ELR (cell line): ENCODE measurements at regions not wholly inside any gene's neighbourhood (a gene's known extent, or its start where the extent isn't known, plus 50 kb on each side); places are given as distances from the start of the nearest gene placed in this dataset.
A peak's percentile ranks its signal among the peaks of the same experiment; 100 is the strongest.

Experiments used
- DNase-seq: peaks from one replicate; pipeline ENCODE4 v3.0.0-alpha.2; 2015; ENCODE audit warnings: low read depth

DNA sequence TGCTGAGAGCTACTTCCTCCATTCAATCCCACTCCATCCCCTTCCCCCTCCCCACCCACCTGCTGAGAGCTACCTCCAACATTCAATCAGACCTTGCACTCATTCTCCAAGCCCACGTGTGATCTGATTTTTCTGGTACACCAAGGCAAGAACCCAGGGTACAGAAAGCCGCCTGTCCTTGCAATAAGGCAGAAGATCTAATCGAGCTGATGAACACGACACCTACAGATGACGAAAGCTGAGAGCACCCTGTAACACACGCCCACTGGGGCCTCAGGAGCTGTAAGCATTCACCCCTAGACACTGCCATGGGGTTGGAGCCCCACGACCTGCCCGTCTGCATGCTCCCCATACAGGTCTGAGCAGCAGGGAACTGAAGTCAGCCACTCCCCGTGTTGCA, 58.3 kb downstream of the TRIML1 start:
- DNase-seq: no peak

DNA sequence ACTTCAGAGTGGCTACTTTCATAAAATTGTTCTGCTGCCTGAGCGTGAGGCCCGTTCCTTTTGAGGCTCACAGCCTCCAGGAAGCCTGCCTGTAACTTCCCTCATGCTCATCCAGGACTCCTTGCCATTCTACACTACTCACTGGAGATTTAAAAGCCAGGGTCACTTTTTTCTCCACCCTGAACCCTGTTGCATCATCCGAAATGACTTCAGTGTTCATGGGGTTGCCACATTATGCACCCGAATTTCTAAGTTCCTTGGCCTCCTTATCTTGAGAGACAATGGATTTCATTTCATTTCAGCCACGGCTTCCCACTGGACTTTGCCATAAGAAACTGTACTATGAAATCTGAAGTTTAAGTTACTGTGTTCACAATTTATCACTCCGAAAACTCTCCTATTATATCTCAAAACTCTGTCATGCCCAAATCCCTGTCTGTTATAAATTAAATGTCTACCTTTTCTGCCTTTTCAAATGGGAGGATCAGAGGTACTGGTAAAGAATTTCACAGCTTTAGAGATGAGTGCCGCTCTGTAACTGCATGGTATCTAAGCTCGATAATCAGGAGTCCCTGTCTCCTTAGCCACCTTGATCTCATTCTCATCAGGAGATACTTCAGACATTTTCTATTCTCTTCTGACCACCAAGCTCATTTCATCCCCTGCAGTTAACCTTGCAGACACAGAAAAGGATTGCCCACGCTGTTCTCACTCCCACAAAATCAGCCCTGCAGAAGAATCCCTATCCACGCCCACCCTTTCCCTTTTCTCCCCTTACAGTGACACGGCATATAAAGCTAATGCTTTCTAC, 59.9 kb downstream of the TRIML1 start:
- DNase-seq: no peak

DNA sequence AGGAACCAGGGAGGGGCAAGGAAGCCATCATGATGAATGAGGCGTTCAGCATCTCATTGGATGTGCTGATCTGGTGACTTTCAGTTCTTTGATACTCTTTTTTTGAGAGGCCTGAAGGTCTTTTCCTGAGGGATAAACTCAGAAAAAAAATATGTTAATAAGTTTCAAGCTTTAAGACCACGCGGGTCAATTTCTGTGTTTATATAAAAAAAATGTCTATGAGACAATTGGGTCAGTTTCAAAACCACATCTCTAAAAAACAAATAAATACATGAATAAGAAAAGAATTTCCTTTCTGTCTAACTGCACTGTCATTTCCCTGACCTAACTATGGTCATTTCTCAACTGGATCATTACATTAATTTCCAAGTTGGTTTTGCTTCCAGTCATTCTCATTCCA, 62.6 kb downstream of the TRIML1 start:
- DNase-seq: peak; percentile 37

DNA sequence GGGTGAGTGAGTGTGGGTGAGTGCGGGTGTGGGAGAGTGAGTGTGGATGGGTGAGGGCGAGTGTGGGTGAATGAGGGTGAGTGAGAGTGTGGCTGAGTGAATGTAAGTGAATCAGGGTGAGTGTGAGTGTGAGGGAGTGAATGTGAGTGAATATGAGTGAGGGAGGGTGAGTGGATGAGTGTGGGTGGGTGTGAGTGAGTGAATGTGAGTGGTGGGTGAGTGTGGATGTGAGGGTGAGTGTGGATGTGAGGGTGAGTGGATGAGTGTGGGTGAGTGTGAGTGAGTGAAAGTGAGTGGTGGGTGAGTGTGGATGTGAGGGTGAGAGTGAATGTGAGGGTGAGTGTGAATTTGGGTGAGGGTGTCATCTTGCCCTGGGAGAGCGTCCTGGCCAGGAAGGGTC, 67.5 kb downstream of the TRIML1 start:
- DNase-seq: no peak

DNA sequence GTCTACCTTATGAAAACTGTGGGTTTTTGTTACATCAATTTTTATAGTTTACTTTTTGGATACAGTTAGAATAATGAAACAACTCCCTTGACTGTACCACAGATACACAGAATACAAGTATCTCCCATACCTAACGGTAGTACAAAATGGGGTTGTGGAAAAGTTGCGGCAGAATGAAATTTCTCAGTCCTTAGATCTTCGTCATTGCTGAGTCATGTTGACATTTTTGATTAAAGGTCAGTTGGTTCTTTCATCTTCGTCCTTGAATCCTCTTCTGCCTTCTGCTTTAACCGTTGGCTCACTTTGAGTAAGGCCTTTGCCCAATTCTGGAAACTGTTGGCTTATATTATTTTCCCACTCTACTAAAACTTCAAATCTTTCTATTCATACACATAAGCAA, 75.6 kb downstream of the TRIML1 start:
- no peak for DNase-seq

DNA sequence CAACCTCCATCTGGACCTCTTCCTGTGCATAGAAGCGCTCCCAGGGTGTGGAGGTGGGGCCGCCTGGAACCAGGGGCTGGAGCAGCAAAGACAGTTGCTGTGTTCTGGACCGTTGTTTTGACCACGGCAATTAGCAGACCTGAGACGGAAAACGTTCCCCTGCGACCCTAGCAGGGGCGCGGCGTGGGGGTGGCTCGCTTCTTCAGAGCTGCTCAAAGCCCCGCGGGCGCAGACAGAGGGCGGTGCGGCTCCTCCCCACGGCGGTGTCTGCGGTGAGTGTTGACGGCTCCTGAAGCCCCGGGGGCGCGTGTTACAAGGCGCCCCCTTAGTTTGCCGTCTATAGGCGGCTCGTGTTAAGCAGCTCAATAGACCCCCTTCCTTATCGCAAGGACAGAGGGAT, 79.2 kb downstream of the TRIML1 start:
- DNase-seq: no peak

DNA sequence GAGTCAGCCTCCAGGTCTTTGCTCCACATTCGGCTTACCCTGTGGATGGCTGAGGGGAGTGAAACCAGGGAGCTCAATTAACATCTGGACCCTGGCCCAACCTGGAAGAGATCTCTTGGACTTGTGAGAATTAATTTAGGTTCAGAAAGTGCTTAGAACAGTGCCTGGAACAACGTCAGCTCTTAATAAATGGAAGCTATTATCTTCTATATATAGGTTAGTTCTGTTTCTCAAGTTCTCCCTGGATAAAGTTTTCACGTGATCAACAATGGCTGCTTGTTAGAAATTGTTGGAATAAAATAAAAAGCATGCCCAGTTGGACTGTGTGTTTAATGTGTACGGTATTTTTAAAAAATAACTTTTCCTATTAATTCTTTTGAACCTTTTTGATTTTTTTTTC, 80.8 kb downstream of the TRIML1 start:
- no peak for DNase-seq

DNA sequence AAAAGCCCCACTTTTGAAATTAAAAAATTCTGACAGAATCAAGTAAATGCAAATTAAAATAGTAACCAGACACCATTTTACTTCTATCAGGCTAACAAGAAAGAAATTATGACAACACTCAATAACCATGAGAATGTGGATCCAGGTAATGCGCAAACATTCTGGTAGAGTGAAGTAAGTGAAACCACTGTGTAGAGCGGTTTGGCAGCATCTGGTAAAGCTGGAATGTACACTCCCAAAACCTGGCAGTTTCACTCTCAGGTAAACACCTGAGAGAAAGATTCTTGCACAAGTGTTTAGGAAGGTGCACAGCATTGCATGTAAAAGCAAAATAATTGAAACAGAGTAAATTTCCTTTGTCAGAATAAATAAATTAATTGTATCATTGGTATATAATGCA, 81.8 kb downstream of the TRIML1 start:
- no peak for DNase-seq

DNA sequence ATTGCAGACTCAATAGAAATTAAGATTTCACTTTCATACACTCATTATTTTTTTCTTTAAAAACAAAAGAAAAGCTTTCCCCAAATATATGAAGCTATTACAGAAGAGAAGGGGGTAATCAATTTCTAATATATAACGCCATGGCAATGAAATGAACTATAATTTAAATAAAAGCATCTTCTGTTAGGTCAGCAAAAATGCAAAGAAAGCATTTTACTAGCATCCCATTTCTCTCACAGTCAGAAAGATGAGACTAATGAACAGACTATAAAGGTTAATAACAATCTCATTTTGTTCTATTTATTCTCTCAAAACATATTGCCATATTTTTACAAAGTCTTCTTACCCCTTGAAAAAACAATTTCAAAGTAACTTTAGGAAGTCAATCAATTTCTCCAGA, 89.0 kb downstream of the TRIML1 start:
- DNase-seq: no peak

DNA sequence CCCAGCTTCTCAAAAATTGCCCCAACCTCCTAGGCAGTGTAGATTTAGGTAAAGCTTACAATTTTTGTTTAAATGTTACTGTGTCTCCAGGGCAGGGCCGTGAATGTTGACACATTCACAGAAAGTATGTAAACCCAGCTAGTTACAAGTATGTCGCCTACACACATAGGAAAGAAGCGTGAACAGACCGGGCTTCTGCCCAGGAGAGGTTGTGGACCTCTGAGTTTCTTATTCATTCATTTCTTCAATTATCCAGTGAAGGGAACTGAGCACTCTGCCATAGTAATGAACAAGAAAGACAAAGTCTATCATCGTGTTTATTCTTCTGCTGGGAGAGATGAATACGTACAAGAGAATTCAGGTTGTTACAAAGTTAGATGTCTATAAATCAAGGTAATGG, 93.2 kb downstream of the TRIML1 start:
- no peak for DNase-seq

DNA sequence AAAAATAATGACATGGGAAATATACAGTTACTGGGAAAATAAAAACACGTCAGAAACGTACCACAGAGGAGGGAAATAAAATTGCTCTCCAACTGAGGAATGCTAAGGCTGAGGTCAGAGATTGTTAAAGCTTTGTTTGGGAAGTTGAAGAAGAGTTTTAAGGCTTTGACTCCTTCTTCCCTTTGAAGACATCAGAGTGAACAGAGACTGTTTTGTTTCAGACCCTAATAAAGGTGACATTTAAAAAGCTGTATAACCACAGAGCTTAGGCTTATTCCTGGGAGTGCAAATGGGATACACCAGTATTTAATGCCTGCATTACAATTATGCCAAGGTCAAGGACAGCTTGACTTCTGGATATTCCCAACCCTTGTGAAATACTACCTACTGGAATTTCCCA, 102.8 kb downstream of the TRIML1 start:
- no peak for DNase-seq

DNA sequence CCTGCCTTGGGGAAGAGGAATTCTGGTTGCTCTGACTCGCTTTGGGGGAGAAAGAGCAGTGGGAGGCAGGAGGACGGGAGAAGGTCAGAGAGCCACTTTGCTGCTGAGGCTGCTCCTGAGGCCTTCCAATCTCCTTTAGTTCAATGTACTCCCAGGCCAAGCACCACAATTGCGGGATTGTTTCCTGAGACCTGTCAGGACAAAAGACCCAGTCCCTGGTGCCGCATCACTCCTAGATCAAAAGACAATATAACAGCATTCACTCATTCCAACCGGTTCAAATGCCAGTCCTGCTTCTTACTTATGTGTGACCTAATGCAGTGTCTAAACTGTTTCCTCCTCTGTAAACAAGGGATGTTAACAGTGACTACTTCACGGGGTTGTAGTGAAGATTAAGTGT, 106.4 kb downstream of the TRIML1 start:
- DNase-seq: no peak

DNA sequence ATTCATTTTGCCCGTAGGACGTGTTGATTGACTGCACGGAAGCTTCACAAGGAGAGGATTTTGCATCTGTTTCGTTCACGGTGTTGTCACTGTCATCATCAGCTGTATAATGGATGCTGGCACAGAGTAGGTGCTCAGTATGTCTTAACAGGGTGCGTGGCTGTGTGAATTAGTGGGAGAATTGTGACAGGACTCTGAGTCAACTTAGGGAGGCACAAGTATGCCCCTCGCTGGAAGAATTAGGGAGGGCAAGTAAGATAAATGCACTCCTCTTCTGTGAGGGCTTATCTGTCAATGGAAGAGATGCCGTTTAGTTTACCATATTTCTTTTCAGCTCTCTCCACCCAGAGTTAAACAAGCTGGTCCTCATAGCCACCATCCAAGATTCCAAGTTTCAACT, 107.2 kb downstream of the TRIML1 start:
- DNase-seq: peak; percentile 23

DNA sequence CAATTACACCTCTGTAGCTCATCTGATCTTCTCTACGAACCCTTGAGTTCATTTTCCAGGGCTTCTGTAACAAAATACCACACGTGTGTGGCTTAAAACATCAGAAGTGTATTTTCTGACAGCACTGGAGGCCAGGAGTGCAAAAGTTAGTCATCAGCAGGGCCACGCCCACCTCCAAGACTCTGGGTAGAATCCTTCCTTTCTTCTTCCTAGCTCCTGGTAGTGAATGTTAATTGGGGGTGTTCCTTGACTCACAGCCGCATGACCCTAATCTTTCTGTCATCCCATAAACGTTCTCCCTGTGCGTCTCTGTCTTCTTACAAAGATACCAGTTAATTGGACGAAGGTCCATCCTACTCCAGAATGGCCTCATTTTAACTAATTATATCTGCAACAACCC, 115.0 kb downstream of the TRIML1 start:
- DNase-seq: peak; percentile 4

DNA sequence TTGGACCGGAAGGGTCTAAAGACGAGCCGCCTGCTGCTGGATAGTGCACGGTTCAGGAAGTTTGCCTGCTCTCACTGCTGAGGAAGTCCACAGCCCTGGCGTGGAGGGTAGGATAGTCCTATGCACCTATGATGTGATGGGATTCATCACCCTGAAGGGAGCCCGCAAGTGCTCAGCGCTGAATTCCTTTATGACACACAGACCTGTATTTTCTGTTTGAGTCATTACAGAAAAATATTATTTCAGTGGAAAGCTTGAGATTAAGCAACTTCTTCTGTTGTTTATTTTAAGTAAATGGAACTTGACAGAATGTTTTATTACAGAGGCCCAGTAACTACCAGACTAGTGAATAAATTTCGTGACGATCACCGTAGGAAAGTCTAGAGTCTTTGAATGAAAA, 123.2 kb downstream of the TRIML1 start:
- DNase-seq: peak; percentile 24

DNA sequence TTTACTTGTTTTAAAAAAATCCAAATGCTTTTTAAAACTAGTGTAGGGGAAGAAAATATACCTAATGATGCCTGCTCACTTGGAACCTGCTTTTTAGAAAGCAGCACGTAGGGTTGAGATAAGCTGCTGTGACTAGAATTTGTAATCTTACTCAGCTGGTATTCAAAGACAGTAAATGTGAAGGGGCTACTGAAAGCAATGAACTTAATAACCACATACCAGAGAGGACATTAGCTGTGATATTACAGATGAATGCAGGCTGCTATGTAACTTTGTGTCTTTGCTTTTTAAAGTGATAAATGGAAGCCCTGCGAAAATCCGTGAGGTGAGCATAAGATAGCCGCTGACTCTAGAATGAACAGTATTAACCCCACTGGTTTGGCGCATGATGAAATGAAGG, 124.1 kb downstream of the TRIML1 start:
- no peak for DNase-seq

DNA sequence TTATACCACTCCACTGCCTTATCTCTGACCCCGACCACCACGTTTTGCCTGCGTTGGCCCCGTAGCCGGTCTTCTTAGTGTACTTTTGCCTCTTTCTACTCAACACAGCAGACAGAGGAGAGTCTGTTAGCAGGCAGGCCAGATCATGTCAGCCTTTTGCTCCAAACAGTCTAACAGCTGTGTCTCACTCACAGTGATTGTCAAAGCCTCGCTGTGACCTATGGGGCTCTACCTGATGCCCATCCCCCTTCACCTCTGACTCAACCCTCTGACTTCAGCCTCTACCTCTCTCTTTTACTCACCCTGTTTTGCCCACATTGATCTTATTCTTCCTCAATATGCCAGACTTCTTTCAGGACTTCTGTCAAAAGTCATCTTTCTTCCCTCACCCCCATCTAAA, 127.1 kb downstream of the TRIML1 start:
- DNase-seq: no peak

DNA sequence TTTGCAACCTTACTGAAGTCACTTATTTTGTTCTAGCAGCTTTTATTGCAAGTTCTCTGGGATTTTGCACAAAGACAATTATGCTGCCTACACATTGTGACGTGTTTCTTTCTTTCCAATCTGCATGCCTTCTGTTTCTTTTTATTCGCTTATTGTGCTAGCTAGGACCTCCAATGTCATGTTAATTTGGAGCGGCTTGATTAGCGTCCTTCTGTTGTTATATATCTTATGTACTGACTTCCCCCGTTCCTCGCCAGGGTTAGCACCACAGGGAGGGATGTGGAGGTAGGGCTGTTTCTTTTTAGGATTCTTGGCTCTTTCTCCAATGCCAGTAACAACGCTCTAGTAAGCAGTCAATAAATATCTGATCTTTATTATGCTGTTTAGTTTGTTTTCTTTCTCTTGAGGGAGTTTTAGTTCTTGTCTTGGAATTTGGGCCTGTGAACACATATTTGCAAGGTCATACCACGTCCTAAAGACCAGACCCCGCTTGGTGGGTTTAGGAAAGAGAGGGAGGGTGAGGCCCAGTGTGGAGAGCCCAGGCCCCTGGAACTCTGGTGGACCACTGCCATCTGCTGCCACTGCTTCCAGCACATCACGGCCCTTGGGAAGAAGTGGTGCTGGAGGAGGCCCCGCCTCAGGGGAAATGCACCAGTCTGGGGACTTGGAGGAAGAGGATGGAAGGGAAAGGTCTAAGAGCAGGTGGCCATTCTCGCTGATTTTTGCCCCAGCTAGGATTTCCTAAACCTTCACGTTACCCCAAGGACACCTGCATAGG, 129.1 kb downstream of the TRIML1 start:
- no peak for DNase-seq

DNA sequence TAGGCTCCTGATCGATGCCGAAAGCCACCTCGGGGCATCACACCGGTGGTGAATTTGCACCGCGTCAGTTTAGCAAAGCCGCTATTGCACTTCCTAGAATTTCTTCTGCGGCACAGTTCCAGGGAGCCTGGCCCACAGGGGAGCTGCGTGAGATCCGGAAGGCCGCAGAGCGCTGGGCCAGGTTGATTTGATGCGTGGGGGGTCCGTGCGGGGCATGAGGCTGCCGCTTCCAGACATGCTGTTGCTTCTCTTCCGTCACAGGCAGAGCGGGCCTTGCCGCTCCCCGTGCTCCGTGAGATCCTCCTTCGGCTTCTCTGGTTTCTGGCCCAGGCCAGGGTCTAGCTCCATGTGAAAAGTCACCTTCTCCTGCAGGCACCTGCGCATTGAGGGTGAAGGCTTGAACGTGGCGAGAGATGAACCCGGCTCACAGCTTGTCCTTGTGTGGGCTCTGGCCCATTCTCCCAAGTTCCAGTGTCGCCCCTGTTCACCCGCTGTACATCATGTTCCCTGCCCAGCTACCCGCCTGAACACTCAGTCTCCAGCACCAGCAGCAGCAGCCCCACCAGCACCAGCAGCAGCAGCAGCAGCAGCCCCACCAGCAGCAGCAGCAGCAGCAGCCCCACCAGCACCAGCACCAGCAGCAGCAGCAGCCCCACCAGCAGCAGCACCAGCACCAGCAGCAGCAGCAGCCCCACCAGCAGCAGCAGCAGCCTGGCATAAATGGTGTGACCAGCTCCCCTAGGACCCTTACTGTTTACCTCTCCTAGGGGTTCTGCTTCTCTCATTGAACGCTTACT, 131.2 kb downstream of the TRIML1 start:
- DNase-seq: no peak

DNA sequence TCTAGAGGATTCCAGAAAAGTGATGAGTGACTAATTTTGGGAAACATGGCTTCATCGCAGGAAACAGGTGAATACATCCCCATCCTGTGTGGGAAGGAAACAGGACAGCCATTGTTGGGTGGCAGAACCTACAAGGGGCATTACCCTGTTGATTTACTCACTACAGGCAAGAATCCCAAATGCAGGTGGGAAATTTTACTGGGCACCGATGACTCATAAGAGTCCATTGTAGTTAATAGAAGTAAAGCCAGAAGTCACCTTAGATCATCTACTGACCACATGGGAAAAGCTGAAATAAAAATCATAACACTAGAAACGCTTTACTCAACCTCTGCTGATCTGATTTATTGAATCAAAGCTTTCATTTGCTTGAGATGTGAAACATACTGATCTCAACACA, 136.4 kb downstream of the TRIML1 start:
- DNase-seq: no peak

DNA sequence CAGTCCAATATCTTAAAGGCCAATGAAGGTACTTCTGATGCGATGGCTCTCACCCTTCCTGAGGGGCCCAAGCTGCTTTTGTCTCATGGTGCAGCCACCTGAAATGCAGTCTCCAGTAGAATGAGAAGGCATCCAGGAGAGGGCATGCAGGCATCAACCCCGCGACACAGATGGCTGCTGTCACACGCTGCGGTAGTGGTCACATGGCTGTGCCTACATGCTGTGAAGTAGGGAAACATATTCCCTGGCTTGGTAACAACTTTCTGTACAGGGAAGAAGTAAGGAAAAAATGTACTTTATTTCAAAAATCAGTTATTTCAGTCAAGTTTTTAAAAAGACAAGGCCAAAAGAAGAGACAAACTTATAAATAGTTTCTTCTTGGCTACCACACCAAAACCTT, 139.9 kb downstream of the TRIML1 start:
- DNase-seq: no peak

DNA sequence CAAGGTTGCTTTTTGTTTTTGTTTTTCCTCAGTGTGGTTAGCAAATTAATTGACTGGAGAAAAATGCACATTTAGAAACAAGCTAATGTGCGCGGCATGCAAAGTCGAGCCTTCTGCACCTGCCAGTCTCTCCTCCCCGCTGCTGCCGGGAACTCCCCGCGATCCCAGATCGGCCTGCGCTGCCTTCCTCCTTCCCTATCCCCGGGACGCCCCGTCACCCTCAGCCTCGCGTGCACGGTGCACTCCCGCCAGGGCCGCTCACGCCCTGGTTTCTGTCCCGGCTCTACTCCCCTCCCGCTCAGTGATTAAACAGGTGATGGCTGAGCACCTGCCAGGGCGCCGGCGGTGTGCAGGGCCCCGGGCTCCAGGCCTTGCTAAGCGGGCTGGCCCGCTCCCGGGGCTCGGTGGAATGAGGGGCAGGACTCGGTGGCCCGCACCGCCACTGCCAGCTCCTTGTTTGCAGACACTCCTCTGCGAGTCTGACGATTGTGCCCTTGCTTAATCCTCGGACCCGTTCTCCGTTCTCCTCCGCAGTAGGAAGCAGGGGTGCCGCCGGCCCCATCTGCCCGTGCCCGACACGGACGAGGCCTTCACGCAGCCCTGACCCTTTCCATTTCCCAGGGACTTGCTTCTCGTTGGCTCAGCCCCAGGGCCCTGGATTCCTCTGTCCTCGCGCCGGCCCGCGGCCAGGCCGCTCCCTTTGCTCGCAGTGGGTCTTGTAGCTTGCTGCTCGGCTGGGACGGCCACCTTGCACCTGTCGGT, 143.4 kb downstream of the TRIML1 start:
- DNase-seq: no peak
